ENCODE measurements at regions not wholly inside any gene's neighbourhood (a gene's known extent, or its start where the extent isn't known, plus 50 kb on each side); places are given as distances from the start of the nearest gene placed in this dataset.

GRCh38 chr15:70576276-70576675 is 187.1 kb downstream of the UACA start:
- DNase-seq: no peak

GRCh38 chr15:70575231-70576226 is 187.8 kb downstream of the UACA start:
- DNase-seq: peak; percentile 20

- DNase-seq: peak; percentile 8
Observed at GRCh38 chr15:70574325-70574724, 189.0 kb downstream of the UACA start.

- peak; percentile 24 for DNase-seq
Observed at GRCh38 chr15:70573121-70573850, 190.1 kb downstream of the UACA start.

- peak; percentile 29 for DNase-seq
Observed at GRCh38 chr15:70569714-70570231, 193.6 kb downstream of the UACA start.

DNA sequence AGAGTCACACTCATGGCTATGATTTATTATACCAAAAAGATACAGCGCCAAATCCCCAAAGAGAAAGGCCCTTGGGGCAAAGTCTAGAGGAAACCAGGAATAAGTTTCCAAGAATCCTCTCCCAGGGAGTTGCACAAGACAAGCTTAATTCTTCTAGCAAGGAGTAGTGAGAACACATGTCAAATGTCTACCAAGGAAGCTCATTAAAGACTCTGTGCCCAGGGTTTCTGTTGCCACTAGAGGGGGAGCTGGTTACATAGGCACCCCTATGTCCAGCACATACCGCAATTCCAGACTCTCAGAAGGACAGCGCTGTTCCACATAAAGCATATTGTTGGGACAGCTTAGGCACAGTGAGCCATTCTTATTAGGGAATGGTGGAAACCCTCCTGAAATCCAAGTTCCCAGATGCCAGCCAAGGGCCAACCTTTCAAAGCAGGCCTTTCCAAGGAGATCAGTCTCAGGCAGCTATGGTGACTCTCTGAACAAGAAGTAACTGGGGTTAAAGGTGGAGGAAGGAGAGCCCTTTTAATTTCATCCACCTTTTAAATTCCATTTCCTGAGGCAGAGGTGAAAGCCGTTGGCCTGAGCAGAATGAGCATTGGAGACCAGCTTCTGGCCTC is 194.2 kb downstream of the UACA start:
- DNase-seq: peak; percentile 53

GRCh38 chr15:70566989-70567388 is 196.4 kb downstream of the UACA start:
- DNase-seq: no peak

DNA sequence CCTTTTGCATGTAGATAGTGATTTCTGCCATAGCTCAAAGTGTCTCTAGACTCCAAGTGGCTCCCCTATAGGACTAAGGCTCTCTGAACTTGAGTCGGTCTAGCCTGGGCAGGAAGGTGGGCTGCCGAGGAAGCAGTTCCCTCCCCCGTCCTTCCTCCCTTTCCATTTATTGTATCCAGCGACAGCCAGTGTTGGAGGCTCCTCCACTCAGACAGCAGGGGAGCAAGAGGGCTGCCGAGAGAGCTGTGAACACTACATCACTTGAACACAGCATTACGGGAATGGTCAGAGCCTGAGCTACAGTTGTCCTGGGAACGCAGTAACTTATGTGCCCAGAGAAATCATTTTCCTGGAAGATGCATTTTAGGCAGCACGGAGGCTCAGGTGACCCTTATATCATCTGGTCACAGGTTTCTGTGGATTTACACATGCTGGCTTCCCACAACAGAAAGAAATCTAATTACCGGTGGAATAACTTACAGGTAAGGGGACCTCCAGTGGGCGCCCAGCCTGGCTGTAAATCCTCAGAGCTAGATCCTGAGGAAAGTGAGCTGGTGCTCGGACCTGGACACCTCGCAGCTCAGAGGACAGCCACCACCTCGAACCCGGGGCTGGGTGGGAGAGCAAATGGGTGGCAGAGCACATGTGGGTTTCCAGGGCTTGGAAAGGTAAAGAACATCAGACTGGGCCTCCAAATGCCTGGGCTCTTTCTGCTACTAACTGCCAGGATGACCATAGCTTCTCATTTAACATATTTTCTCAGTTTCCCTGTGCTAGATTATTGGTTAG is 197.1 kb downstream of the UACA start:
- peak; percentile 73 for DNase-seq

DNA sequence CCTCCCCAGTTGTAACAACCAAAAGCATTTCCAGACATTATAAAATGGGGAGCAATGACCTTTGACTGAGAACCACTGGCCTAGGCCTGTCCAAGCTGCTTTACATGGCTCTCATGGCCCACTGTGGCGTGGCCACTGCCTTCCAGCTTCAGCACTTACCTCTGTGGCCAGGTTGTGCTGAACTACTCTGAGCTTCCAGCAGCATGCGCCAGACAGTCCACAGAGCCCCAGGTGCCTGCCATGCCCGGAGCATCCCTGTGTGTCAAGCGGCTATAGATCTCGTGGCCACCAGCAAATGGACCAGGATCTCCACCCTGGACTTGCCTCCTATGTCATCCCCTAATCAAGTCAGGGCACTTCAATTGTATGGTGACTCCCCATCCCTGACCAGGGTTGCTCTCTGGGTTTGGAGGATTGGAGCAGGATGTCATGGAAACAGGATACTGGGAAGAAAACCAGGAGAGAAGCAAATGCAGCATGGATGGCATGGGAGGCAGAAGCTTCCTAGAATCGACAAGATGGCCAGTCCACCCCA is 199.7 kb downstream of the UACA start:
- DNase-seq: peak; percentile 48

DNA sequence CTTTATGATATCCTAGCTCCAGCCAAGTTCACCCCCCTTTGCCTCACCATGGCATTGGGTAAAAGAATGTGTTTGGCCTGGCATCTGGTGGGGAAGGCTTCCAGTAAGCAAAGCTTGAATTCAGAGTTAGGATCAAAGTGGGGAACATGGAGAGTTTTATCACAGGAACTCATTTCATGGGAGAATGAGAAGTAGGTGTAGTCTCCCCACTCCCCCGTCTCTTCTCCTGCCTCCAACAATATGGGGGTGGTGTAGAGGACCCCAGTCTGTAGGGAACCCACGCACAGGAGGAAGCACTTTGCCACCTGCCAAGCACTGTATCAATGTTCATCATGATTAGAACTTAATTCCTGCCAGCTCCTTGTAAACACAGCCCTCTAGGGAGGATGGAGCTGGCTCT is 200.5 kb downstream of the UACA start:
- DNase-seq: peak; percentile 29

GRCh38 chr15:70561885-70562284 is 201.5 kb downstream of the UACA start:
- no peak for DNase-seq

DNA sequence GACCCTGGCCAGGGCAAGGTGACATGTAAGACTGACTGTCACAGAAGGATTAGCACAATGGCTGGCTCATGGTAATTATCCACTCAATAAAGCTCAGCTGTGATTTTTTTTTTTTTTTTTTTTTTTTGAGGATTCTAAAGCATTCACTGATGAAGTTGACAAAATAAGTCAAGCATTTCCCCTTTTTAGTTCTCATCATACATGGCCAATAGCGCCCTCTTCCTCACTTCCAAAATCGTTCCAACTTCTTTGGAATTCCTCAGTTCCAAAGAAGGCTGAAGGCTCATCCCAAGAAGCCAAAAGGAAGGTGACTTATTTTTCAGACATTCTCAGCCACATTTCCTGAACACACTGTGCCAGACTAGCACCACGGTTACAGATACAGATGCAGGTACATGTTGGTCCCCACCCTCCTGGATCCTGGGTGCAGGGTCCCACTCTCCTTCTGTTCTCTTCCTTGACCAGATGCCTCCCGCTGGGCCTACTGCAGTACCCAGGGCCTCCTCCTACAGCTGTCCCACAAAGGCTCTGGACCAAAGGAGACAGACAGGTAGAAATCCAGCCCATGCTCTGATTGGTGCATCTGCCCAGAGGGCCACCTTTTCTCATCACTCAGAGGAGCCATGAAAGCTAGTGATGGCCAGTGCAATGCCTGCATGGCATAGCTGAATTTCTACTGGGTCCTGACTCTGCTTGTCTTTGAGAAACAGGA is 202.6 kb downstream of the UACA start:
- DNase-seq: peak; percentile 27

GRCh38 chr15:70559265-70560239 is 203.8 kb downstream of the UACA start:
- peak; percentile 59 for DNase-seq

GRCh38 chr15:70558406-70559264 is 204.7 kb downstream of the UACA start:
- DNase-seq: peak; percentile 42

DNA sequence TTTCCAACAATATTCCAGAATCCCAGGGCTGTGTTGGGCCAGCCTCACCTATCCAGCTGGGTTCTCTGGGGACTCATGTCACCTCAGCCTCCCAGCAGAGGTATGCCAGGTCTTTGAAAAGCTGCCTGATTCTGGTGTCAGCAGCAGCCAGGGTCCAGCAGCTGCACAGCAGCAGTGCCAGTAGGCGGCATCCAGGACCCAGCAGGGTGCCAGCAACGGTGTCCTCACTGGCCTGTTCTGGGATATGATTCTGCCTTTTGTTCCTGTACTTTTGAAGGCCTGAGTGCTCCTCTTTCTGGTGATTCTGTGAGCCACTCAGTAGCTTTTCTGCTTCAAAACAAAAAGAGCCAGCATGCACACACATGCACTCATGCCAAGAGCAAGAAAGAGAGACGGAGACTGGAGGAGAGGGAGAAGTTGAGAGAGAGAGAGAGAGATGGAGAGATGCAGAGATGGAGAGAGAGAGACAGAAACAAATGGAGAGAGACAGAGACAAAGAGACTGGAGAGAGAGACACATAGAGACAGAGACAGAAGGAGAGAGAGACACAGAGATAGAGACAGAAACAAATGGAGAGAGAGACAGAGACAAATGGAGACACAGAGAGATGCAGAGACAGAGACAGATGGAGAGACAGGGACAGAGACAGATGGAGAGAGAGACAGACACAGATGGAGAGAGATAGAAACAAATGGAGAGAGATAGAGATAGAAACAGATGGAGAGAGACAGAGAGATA is 205.7 kb downstream of the UACA start:
- peak; percentile 43 for DNase-seq

DNA sequence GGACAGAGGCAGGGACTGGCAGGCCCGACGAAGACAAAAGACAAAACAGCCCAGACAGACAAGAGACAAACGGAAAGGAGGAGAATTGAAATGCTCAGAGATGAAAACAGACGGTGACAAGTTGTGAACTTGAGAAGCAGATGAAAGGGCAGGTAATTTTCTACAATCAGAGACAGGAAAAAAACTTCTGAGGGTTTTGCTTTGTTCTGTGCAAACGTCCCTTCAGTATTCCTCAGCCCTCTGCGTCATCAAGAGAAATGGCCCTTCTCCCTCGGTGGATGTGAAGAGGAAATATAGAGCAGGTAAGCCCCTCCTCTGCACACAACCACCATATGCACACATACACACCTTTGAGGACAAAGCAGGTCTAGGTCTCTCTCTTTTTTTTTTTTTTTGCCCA is 206.6 kb downstream of the UACA start:
- DNase-seq: no peak

- DNase-seq: peak; percentile 42
Observed at GRCh38 chr15:70556151-70556741, 207.1 kb downstream of the UACA start.

- peak; percentile 45 for DNase-seq
Observed at GRCh38 chr15:70555713-70556112, 207.6 kb downstream of the UACA start.

All from islet precursor cell (in vitro differentiated cells).